IPS DF 19.7 (cell line): ENCODE measurements at regions not wholly inside any gene's neighbourhood (a gene's known extent, or its start where the extent isn't known, plus 50 kb on each side); places are given as distances from the start of the nearest gene placed in this dataset.

Experiments
- DNase-seq: peaks from one replicate; pipeline ENCODE4 v3.0.0-alpha.2; 2013; ENCODE audit warnings: low read depth, low spot score

DNA sequence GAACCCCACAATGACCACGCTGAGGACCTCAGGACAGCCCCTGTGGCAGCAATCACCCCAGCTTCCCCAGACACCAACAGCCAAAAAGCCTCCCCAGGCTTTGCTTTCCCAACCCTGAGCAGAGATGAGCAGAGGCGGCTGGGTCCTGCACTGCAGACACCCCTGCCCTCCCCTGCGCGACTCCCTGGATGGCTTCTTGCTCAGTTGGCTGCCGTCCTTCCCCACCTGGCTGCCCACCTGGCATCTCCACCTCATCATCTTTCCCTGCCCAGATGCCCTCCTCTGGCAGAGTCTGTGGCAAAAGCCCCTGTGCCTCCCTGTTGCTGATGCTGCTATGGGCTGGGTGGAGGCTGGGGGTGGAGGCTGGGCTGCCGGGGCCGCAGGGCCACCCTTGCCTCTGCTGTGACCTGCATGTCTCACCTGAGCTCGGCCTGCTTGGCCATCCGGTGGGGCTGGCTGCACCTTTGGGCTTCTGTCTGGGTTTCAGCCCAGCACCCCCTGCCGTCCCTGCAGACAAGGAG, 567.7 kb downstream of the TCERG1L start:
- DNase-seq: no peak

DNA sequence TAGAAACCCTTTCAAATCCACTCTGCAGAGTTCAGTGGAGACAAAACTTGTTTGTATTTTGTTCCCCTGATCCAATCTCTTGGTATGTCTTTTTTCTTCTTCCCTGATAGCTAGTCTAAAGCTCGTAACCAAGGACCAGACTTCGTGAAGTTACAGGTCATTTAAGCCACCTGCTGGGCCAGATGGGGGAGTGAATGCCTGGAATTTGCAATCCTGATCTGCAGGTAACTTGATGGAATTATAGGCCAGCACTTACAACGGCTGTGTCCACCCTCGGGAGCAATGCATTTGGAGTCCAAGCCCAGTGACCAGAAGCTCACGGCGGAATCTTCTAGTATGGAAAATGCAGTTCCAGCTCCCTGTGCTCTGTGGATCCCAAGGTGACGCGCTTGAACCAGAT, 566.9 kb downstream of the TCERG1L start:
- no peak for DNase-seq

DNA sequence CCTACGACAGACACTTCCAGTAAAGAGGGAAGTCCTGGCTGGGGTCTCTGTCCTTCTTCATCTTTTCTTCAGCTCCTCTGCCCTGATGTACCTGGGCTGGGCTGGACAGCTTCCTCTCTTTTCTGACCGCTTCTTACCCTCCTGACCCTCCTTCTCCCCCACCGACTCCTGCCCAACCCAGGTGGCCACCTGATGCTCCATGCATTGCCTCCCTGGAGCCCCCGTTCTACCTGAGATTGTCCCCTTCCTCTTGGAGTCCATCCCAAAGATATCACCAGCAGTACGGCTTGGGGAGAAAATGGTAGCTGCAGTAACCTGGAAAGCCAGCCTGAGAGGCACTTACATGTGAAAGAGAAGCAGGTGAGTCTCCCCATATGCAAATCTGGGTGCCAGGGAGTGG, 566.3 kb downstream of the TCERG1L start:
- DNase-seq: no peak

- no peak for DNase-seq
These were observed 565.7 kb downstream of the TCERG1L start for GRCh38 chr10:130745821-130746220.

GRCh38 chr10:130746311-130746710, 565.2 kb downstream of the TCERG1L start:
- DNase-seq: no peak

DNA sequence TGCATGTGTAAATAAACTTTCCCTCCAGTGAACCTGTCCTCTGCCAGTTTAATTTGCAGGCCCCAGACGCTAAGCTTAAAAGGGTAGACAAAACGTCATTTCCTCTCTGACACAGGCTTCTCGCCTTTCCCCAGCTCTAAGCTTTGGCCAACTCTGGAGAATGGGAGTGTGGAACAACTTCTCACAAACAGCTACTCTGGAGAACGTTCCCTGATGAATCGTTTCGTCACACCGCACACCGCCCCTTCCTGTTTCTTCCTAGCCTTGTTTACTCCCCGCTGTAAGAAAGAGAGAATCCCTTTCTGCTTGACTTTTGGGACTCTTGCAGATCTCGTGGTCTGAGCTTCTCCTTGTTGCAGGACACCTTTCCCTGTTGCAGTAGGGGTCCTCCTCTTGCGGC, 564.2 kb downstream of the TCERG1L start:
- DNase-seq: no peak

DNA sequence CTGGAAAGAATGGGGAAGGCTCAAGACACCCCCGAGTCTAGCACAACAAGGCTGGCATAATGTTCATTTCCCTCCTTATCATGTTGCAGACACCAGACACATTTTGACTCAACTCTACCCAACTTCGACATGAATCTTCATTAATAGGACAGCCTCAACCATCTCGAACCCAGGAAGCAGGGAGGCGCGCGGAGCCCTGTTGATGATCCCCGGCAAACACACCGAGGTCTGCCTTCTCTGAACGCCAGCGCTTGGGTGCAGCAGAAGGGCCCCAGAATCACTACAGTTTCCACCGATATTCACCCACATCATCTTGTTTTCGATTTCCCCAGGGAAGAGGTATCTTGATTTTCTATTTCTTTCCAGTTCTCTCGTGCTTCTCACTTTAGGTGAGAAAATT, 563.6 kb downstream of the TCERG1L start:
- no peak for DNase-seq

DNA sequence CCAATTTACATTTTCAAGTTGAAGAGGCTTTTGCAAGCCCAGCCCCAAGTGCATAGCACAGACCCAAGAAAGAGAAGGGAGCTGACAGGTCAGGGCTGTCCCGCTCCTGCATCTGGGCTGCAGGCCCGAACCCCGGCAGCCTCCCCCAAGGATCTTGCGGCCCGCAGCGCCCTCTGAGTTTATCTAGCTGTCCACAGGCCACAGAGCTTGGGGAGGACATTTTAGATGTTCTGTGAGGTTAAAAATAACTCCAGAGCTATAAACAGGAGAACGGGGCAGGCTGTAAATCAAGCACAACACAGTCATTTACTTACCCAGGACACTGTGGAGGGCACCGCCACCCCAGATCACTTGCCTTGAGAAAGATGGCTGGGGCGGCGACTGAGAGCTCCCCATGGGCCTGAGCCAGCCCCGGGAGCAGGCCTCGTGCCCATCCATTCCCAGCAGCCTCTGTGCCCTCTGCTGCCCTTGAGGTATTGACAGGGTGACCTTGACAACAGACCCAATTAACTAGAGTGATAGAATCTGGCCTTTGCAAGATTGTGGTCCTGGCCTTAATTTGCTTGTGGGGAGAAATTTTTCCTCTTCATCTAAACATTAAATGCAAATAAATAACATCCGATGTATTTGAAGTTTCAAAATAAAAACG, 563.0 kb downstream of the TCERG1L start:
- DNase-seq: no peak

DNA sequence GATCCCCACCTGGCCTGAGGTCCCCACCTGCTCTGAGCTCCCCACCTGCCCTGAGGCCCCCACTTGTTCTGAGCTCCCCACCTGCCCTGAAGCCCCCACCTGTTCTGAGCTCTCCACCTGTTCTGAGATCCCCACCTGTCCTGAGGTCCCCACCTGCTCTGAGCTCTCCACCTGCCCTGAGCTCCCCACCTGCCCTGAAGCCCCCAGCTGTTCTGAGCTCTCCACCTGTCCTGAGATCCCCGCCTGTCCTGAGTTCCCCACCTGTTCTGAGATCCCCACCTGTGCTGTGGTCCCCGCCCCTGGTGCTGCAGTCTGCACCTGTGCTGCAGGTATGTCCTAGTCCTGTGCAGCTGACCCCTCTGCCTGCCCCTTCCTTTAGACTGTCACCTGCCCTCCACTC, 561.6 kb downstream of the TCERG1L start:
- DNase-seq: no peak

- no peak for DNase-seq
These were observed 561.1 kb downstream of the TCERG1L start for GRCh38 chr10:130750441-130750840.

- DNase-seq: no peak
These were observed 560.2 kb downstream of the TCERG1L start for GRCh38 chr10:130751106-130751840.

- no peak for DNase-seq
These were observed 559.7 kb downstream of the TCERG1L start for GRCh38 chr10:130751851-130752250.

- no peak for DNase-seq
These were observed 554.9 kb downstream of the TCERG1L start for GRCh38 chr10:130756651-130757050.

DNA sequence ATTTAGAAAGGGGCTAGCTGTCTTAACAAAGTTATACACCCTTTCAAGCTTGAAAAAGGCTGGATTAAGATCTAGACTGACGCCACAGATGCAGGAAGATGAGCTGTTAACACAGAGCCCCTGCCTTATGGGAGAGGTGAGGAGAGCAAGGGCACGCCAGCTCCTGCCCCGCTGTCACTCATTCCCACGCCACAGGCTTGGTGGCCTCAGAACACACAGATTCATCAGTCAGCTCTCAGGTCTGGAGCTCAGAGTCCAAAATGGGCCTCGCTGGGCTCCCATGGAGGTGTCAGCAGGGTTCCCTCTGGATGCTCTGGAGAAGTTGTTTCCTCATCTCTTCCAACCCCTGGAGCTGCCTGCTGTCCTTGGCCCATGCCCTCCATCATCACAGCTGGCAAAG, 554.2 kb downstream of the TCERG1L start:
- DNase-seq: no peak

GRCh38 chr10:130757821-130758489, 553.6 kb downstream of the TCERG1L start:
- DNase-seq: no peak

- DNase-seq: no peak
These were observed 553.0 kb downstream of the TCERG1L start for GRCh38 chr10:130758529-130758928.

DNA sequence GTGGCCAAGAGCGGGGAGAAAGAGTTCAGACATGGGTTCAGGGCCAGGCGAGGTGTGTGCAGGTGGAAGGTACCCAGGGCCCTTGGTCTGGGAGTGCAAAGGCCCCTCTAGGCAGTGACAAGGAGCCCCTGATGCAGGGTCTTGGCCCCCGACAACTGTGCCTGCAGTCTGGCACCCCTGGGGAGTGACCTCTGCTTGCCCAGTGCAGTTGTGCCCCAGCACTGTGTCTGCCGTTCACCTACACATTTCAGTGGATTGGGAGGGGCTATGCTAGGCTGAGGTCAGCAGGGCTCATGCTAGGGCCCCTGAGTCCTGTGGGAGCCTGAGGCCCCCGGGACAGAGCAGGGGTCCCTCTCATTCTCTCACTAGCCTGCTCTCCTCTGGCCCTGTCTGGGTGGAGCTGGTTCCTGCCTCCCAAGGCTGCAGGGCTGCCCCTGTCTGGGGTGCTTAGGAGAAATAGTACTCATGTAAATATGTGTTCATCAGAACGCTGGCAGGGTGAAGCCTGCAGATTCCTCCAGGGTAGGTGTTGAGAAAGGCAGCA, 550.4 kb downstream of the TCERG1L start:
- DNase-seq: no peak

GRCh38 chr10:130761788-130762301, 549.7 kb downstream of the TCERG1L start:
- no peak for DNase-seq

- no peak for DNase-seq
These were observed 549.0 kb downstream of the TCERG1L start for GRCh38 chr10:130762491-130762890.

GRCh38 chr10:130763071-130763470, 548.5 kb downstream of the TCERG1L start:
- DNase-seq: no peak

GRCh38 chr10:130763491-130763890, 548.0 kb downstream of the TCERG1L start:
- DNase-seq: no peak

GRCh38 chr10:130764651-130765050, 546.9 kb downstream of the TCERG1L start:
- no peak for DNase-seq
